ENCODE measurements at regions not wholly inside any gene's neighbourhood (a gene's known extent, or its start where the extent isn't known, plus 50 kb on each side); places are given as distances from the start of the nearest gene placed in this dataset.

GRCh38 chr10:69750011-69750373, 51.7 kb upstream of the COL13A1 start:
- CTCF ChIA-PET (ENCODE audit: low intra/inter-chr PET ratio, low total read pairs) = no interaction called here
- in situ Hi-C loops (cut with HindIII; ENCODE audit: extremely low pct_ligation_motif_present, low pct_unique_long_range_greater_than_20kb) = no loop called here
- DNase-seq (ENCODE audit: low spot score) (no peak), FAIRE-seq (no peak), ATAC-seq (no peak)
- Histone ChIP-seq H3K9me3 (ENCODE audit: low read length) (no peaks in the 10 kb centered on the region), H3K4me3 (replicated peaks in 1 of 3; ENCODE audit: insufficient read depth in 1 of 3, low read depth in 2 of 3, low read length in 3 of 3) (no peak overlapping the region), H3K27me3 (ENCODE audit: control insufficient read depth in 1 of 2, insufficient read depth in 2 of 2, low read length in 2 of 2) (peaks cover 0 to 49% of the 10 kb centered on the region in 2 experiments; a peak in 3 of 5 replicates), H3K9ac (ENCODE audit: insufficient read depth, low read depth, low read length) (no peak overlapping the region), H3K4me1 (ENCODE audit: insufficient read depth, low read length) (no peaks in the 10 kb centered on the region), H3K27ac (ENCODE audit: extremely low read length, insufficient read depth, low read length) (no peak overlapping the region), H3K79me2 (ENCODE audit: insufficient read depth, low read length) (no peaks in the 10 kb centered on the region), H3K36me3 (replicated peaks in 1 of 2; ENCODE audit: control insufficient read depth in 1 of 2, insufficient read depth in 2 of 2, low read length in 2 of 2) (no peaks in the 10 kb centered on the region), H3K4me2 (ENCODE audit: low read depth, low read length) (no peak overlapping the region), H2AFZ (ENCODE audit: low read length) (no peak overlapping the region), H4K20me1 (ENCODE audit: insufficient read depth, low read length) (no peaks in the 10 kb centered on the region)
- BruUV-seq (replicated peaks) = no TSS peak
- TF ChIP-seq TRAFD1 (CRISPR knock-in tag; IDR thresholded peaks at IDR 0.05; ENCODE audit: borderline replicate concordance) (no peak), BORCS8-MEF2B (CRISPR knock-in tag; IDR thresholded peaks at IDR 0.05) (no peak), RAD21 (CRISPR knock-in tag; IDR thresholded peaks at IDR 0.05) (no peak), MED8 (CRISPR knock-in tag; IDR thresholded peaks at IDR 0.05; ENCODE audit: insufficient replicate concordance) (no peak), ZNF749 (CRISPR knock-in tag; IDR thresholded peaks at IDR 0.05; ENCODE audit: borderline replicate concordance) (no peak), CREBL2 (CRISPR knock-in tag; IDR thresholded peaks at IDR 0.05; ENCODE audit: borderline replicate concordance) (no peak)
- POLR2A ChIA-PET = no interaction called here
- WGBS (ENCODE audit: low lambda C conversion rate) = 6% methylated on average over 9 of the region's 9 CpGs
- intact Hi-C loops (cut with micrococcal nuclease; ENCODE audit: unreplicated experiment) = no loop called here

- CTCF ChIA-PET (ENCODE audit: low intra/inter-chr PET ratio, low total read pairs) = no interaction called here
- in situ Hi-C loops (cut with HindIII; ENCODE audit: extremely low pct_ligation_motif_present, low pct_unique_long_range_greater_than_20kb) = no loop called here
- no peaks in the 10 kb centered on the region for H3K9me3 ChIP-seq (ENCODE audit: low read length)
- no peaks in the 10 kb centered on the region for H3K4me1 ChIP-seq (ENCODE audit: insufficient read depth, low read length)
- no peaks in the 10 kb centered on the region for H3K79me2 ChIP-seq (ENCODE audit: insufficient read depth, low read length)
- H3K9ac ChIP-seq (ENCODE audit: insufficient read depth, low read depth, low read length) = no peak overlapping the region
- H3K4me3 ChIP-seq (replicated peaks in 1 of 3; ENCODE audit: insufficient read depth in 1 of 3, low read depth in 2 of 3, low read length in 3 of 3) = no peak overlapping the region
- POLR2A ChIA-PET = no interaction called here
- 0% methylated on average over 4 of the region's 4 CpGs for WGBS (ENCODE audit: low lambda C conversion rate)
- TF ChIP-seq ETV5 (CRISPR knock-in tag; IDR thresholded peaks at IDR 0.05; ENCODE audit: borderline replicate concordance) = no peak
- TF ChIP-seq ZNF589 (CRISPR knock-in tag; conservative IDR thresholded peaks at IDR 0.05) = no peak
- no peak for TF ChIP-seq GATA4 (IDR thresholded peaks at IDR 0.05; ENCODE audit: borderline replicate concordance, low read depth)
- TF ChIP-seq ZNF652 (CRISPR knock-in tag; IDR thresholded peaks at IDR 0.05; ENCODE audit: borderline replicate concordance, low read depth) = no peak
- no peak for TF ChIP-seq ZNF17 (CRISPR knock-in tag; IDR thresholded peaks at IDR 0.05)
- BruUV-seq (replicated peaks) = no TSS peak
- H3K4me2 ChIP-seq (ENCODE audit: low read depth, low read length) = no peak overlapping the region
- no peaks in the 10 kb centered on the region for H3K36me3 ChIP-seq (replicated peaks in 1 of 2; ENCODE audit: control insufficient read depth in 1 of 2, insufficient read depth in 2 of 2, low read length in 2 of 2)
- FAIRE-seq (no peak), DNase-seq (ENCODE audit: low spot score) (no peak), ATAC-seq (no peak)
- peaks cover 0 to 46% of the 10 kb centered on the region in 2 experiments; a peak in 3 of 5 replicates for H3K27me3 ChIP-seq (ENCODE audit: control insufficient read depth in 1 of 2, insufficient read depth in 2 of 2, low read length in 2 of 2)
- H4K20me1 ChIP-seq (ENCODE audit: insufficient read depth, low read length) = no peaks in the 10 kb centered on the region
- H3K27ac ChIP-seq (ENCODE audit: extremely low read length, insufficient read depth, low read length) = no peak overlapping the region
- intact Hi-C loops (cut with micrococcal nuclease; ENCODE audit: unreplicated experiment) = no loop called here
- no peak overlapping the region for H2AFZ ChIP-seq (ENCODE audit: low read length)
Observed at GRCh38 chr10:69750725-69751124, 51.0 kb upstream of the COL13A1 start.
